ENCODE measurements at regions not wholly inside any gene's neighbourhood (a gene's known extent, or its start where the extent isn't known, plus 50 kb on each side); places are given as distances from the start of the nearest gene placed in this dataset.

DNA sequence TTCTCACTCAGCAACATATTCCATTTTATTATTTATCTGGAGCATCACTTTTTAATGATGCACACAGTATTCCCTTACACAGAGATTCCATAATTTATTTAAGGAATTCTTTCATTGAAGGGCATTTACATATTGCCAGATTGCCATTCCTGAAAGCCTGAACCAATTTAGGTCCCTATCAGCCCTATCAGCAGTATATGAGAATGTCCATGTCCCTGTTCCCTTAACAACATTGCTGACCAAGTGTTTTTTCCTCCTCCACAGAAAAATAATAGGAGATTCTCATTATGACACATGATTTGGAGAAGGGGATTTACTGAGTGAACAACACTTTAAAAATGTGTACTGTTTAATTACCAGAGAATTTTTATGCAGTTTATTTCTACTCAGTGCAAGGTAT is 90.1 kb upstream of the PHOX2B start:
- Histone ChIP-seq H3K4me3 (no peak overlapping the region), H3K9me3 (replicated peaks) (no peaks in the 10 kb centered on the region), H3K4me1 (no peaks in the 10 kb centered on the region), H3K36me3 (no peaks in the 10 kb centered on the region), H3K27ac (no peak overlapping the region), H3K27me3 (no peaks in the 10 kb centered on the region)
- DNase-seq, result no peak

DNA sequence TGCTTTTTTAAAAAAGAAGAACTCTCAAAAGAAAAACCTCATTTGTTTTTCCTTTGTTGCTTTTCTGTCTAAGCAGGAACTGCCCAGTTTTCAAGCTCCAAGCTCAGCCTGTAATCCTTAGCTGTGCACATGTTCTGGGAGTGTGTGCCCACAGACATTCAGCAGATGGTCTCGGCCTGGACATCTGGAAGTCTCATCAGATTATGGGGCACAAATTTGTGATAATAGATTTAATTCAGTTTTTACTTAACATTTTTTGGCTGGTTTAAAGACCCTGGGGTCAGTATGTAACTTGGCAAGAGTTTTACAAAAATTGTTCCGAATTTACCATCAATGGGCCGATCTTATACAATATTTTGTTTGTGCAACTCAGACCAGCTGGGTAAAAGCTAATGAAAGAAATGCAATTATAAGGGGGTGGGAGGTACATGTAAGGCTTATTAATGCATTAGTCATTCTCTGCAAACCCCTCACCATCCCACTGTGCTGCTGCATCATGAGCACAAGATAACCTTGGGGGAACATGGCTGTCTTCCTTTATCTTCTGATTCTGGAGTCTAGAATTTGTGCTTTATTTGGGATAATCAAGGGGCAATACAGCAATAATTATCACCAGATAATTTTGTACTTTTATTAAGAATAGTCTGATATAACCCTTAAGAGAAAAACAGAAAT is 86.9 kb upstream of the PHOX2B start:
- H3K4me1 ChIP-seq, result no peaks in the 10 kb centered on the region
- H3K36me3 ChIP-seq, result no peaks in the 10 kb centered on the region
- H3K4me3 ChIP-seq, result no peak overlapping the region
- H3K27me3 ChIP-seq, result no peaks in the 10 kb centered on the region
- H3K9me3 ChIP-seq (replicated peaks), result no peaks in the 10 kb centered on the region
- no peak overlapping the region for H3K27ac ChIP-seq
- no peak for DNase-seq

DNA sequence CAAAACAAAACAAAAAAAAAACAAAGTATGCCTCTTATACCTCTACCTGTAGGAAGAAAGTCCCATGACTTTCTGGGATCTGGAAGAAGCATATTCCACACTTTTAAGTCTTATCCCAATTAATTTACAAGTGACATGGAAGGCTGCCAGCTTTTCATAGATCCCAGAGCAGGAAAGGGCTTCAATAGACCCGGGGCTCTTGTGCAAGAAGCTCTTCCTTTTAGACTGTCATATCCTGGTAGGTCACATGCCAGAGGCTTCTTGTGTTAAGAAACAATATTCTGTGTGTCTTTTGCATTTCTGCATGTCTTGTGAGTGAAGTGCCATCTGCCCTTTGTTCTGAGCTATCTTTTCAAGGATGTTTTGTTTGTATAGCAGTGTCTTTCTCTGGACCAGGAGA is 84.4 kb upstream of the PHOX2B start:
- no peaks in the 10 kb centered on the region for H3K36me3 ChIP-seq
- no peaks in the 10 kb centered on the region for H3K27me3 ChIP-seq
- H3K4me3 ChIP-seq, result no peak overlapping the region
- no peaks in the 10 kb centered on the region for H3K4me1 ChIP-seq
- DNase-seq, result no peak
- no peaks in the 10 kb centered on the region for H3K9me3 ChIP-seq (replicated peaks)
- no peak overlapping the region for H3K27ac ChIP-seq

DNA sequence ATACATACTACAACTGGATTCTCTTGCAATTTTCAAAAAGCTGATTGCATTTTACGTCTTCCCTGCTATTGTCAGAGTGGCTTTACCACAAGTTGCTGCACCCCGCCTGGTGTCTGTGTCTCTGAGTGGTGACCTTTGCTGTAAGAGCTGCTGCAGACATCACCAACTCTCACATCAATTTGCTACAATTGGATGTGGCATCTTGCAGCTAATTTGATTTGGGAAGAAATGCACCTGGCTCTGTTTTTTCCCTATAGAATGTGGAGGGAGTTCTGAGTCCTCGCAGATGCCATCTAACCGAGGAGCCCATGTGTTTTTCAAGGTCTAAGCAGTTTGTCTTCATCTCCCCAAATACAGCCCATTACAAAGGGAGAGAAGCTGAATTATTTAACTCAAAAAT is 73.8 kb upstream of the PHOX2B start:
- Histone ChIP-seq H3K27me3 (peaks cover 4% of the 10 kb centered on the region; the same call in 1 of the 2 replicates), H3K4me1 (no peaks in the 10 kb centered on the region), H3K36me3 (no peaks in the 10 kb centered on the region), H3K9me3 (replicated peaks) (no peaks in the 10 kb centered on the region), H3K4me3 (no peak overlapping the region), H3K27ac (no peak overlapping the region)
- no peak for DNase-seq

DNA sequence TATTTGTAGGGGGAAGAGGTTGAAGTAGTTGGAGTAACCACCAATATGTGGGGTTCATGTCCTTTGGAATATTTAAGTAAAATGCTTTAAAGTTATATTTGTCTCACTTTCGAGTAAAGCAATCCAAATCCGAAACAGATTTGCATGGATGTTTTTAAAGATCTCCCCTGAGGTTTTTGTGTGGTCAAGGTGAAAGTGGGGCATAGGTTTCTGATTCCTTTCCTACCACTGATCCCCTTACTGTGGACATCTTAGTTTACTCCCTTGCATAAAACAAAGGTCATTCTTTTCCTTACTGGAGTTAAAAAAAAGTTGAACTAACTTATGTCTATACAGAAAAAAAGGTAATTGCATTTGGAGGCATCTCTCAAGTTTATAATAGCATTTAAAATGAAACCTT is 71.9 kb upstream of the PHOX2B start:
- no peak for DNase-seq
- H3K9me3 ChIP-seq (replicated peaks), result no peaks in the 10 kb centered on the region
- 0 out of 2 replicates have a peak, but pooled peaks cover 4% of the 10 kb centered on the region for H3K27me3 ChIP-seq
- no peaks in the 10 kb centered on the region for H3K36me3 ChIP-seq
- H3K4me1 ChIP-seq, result no peaks in the 10 kb centered on the region
- H3K4me3 ChIP-seq, result no peak overlapping the region
- no peak overlapping the region for H3K27ac ChIP-seq

DNA sequence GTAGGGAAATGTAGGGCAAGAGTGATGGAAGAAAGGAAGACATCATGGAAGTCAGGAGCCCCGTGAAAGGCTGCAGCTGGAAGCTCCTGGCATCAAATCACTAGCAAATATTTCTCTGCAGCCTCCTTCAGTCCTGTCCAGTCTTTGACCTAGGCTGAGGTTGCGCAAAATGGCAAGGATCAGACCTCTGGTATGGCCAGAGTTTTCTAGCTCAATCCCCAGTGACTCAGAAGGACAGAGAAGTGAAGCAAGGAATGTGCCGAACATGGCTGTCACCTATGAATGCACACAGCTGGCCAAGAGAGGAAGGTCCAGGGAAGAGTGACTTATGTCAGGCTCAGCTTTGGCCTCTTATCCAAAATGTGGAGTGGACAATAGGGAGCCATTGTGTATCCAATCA is 71.1 kb upstream of the PHOX2B start:
- H3K4me3 ChIP-seq, result no peak overlapping the region
- H3K36me3 ChIP-seq, result no peaks in the 10 kb centered on the region
- H3K9me3 ChIP-seq (replicated peaks), result no peaks in the 10 kb centered on the region
- DNase-seq, result no peak
- H3K27ac ChIP-seq, result no peak overlapping the region
- no peaks in the 10 kb centered on the region for H3K4me1 ChIP-seq
- 0 out of 2 replicates have a peak, but pooled peaks cover 4% of the 10 kb centered on the region for H3K27me3 ChIP-seq

DNA sequence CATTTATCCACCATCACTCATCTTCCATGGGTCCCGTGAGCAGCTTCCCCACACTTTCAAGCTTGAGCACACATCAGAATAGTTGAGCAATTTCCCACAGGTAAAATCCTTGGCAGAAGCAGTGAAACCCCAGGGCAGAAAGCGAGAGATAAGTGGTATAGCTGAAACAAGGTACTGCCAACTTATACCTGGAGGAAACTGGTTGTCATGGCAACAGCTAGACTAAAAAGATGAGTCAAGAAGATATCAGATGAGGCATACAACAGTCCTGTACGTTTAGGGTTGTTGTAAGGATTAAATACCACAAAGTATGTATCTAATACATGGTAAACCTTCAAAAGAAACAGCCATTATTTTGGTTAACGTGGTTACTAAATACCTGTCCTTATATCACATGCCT is 66.9 kb upstream of the PHOX2B start:
- H3K4me3 ChIP-seq, result no peak overlapping the region
- no peaks in the 10 kb centered on the region for H3K4me1 ChIP-seq
- 0 out of 2 replicates have a peak, but pooled peaks cover 3% of the 10 kb centered on the region for H3K27me3 ChIP-seq
- DNase-seq, result no peak
- no peak overlapping the region for H3K27ac ChIP-seq
- H3K9me3 ChIP-seq (replicated peaks), result no peaks in the 10 kb centered on the region
- H3K36me3 ChIP-seq, result no peaks in the 10 kb centered on the region

DNA sequence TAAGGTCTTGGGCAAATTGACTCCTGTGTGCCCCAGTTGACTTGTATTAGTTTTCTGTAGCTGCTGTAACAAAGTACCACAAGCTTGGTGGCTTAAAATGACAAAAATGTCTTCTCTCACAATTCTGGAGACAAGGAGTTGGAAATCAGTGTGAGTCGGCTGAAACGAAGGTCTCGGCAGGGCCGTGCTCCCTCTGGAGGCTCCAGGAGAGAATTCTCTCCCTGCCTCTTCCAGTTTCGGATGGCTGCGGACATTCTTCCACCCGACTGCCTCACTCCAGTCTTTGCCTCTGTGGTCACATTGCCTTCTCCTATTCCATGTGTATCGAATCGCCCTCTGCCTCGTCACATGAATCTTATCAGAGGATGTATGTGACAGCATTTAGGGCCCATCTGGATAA is 66.0 kb upstream of the PHOX2B start:
- Histone ChIP-seq H3K4me3 (no peak overlapping the region), H3K27me3 (no peaks in the 10 kb centered on the region), H3K9me3 (replicated peaks) (no peaks in the 10 kb centered on the region), H3K4me1 (no peaks in the 10 kb centered on the region), H3K27ac (no peak overlapping the region), H3K36me3 (no peaks in the 10 kb centered on the region)
- DNase-seq, result no peak

DNA sequence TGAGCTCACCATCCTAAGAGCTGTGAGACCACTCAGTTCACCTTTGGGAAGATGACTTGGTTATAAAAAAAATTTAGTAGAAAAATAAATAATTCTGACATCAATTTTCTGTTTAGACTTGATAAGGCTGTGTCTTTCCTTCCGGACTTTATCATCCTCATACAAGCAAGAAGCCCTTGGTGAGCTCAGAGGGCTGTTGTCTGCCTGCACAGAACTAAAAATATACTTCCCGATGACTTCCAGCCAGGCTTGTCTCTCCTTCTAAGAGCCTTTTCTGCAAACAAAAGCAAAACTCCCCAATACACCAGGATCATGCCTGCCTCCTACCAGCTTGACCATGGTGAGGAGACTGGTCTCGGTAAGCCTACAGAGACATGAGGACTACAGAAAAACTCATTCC is 58.3 kb upstream of the PHOX2B start:
- no peak overlapping the region for H3K4me3 ChIP-seq
- DNase-seq, result no peak
- H3K4me1 ChIP-seq, result no peaks in the 10 kb centered on the region
- no peaks in the 10 kb centered on the region for H3K9me3 ChIP-seq (replicated peaks)
- no peaks in the 10 kb centered on the region for H3K27me3 ChIP-seq
- H3K36me3 ChIP-seq, result no peaks in the 10 kb centered on the region
- H3K27ac ChIP-seq, result no peak overlapping the region

DNA sequence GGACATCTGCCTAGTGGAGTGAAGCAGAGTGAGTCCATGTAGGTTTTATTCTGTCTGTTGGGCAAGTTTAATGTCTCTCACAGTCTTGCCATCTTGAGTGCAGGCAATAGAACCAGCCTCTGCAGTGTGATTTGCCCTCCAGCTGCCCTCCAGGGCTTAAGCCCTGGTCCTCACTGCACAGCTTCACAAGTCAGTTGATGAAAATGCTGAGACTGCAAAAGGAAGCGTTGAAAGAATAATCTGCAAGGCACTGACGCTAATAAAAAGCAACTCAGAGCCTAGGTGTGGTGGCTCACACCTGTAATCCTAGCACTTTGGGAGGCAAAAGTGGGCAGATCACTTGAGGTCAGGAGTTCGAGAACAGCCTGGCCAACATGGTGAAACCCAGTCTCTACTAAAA is 54.1 kb upstream of the PHOX2B start:
- Histone ChIP-seq H3K4me3 (no peak overlapping the region), H3K9me3 (replicated peaks) (no peaks in the 10 kb centered on the region), H3K27me3 (no peaks in the 10 kb centered on the region), H3K4me1 (no peaks in the 10 kb centered on the region), H3K36me3 (no peaks in the 10 kb centered on the region), H3K27ac (no peak overlapping the region)
- no peak for DNase-seq

DNA sequence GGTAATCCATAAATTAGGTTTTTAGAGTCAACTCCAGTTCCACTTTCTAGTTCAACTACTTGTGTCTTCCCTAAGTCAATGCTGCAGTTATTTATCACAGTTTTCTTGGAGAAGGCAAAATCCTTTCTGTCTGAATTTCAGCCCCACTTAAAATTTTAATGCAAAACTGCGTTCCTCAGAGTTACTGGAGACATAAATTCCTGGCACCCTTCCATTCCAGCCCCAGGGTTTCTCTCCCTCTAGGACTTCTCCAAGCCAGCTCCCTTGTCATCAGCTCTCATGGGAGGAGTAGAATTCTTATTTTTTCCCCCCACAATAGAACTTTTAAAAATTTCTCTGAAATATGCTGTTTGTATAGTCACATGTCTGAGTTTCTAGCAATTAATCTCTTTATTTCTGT is 50.6 kb upstream of the PHOX2B start:
- Histone ChIP-seq H3K27me3 (no peaks in the 10 kb centered on the region), H3K9me3 (replicated peaks) (no peaks in the 10 kb centered on the region), H3K4me3 (no peak overlapping the region), H3K27ac (no peak overlapping the region), H3K36me3 (no peaks in the 10 kb centered on the region), H3K4me1 (peaks cover 18% of the 10 kb centered on the region)
- no peak for DNase-seq
